B cell (primary cell): ENCODE measurements at regions not wholly inside any gene's neighbourhood (a gene's known extent, or its start where the extent isn't known, plus 50 kb on each side); places are given as distances from the start of the nearest gene placed in this dataset.

Experiments
- ATAC-seq: fragments of 200-7000 bp; cut with Tn5 transposase; one replicate; pipeline ENCODE4 v1.10.0; 2021; ENCODE audit warnings: low read depth, mild to moderate bottlenecking, moderate number of reproducible peaks, moderate library complexity
- CTCF ChIA-PET: fragments of 350-600 bp; sonication (Branson Sonifier 250); formaldehyde crosslinking; loops from one replicate; lab custom pipeline; 2021; ENCODE audit warnings: antibody characterized with exemption, inconsistent platforms; lab: Charles Lee
- POLR2A ChIA-PET: fragments of 350-600 bp; sonication (Branson Sonifier 250); formaldehyde crosslinking; loops from one replicate; lab custom pipeline; 2021; ENCODE audit warnings: antibody characterized with exemption; lab: Charles Lee
- DNase-seq: peaks from one replicate; pipeline ENCODE4 v3.0.0; 2013
- H2AFZ ChIP-seq: 2 replicates; pipeline ENCODE4 v1.6.1; 2012; ENCODE audit warnings: mild to moderate bottlenecking, low read depth, low read length; ENCODE audit not compliant: insufficient read depth, poor library complexity, severe bottlenecking
- H3K27ac ChIP-seq, 2 donors: 1 replicate in 1 of 2; 2 replicates in 1 of 2; pipeline ENCODE4 v1.5.1; 2012 to 2013; ENCODE audit warnings: low read length in 2 of 2, mild to moderate bottlenecking in 2 of 2, moderate library complexity in 1 of 2
- H3K27me3 ChIP-seq, 4 experiments: fragments of 200-600 bp in 1 of 4; sonication (generic) in 1 of 4; replicated peaks in 1 of 4; 1 replicate in 2 of 4; 2 replicates in 2 of 4; pipeline versions ENCODE4 v1.6.1 to v1.7.0; 2013 to 2016; ENCODE audit warnings: low read length in 3 of 4, mild to moderate bottlenecking in 2 of 4, mixed read lengths in 1 of 4, moderate library complexity in 1 of 4; ENCODE audit not compliant: insufficient read depth in 4 of 4, control insufficient read depth in 3 of 4; ENCODE audit errors: control extremely low read depth in 1 of 4
- H3K36me3 ChIP-seq, 2 experiments: replicated peaks in 1 of 2; 1 replicate in 1 of 2; 2 replicates in 1 of 2; pipeline versions ENCODE4 v1.6.1 to v1.7.1; 2013; ENCODE audit warnings: low read length in 1 of 2; ENCODE audit not compliant: insufficient read depth in 2 of 2, control insufficient read depth in 1 of 2; ENCODE audit errors: control extremely low read depth in 1 of 2, extremely low read depth in 1 of 2
- H3K4me1 ChIP-seq, 2 donors: fragments of 200-600 bp in 1 of 2; sonication (generic) in 1 of 2; 1 replicate in 1 of 2; 2 replicates in 1 of 2; pipeline versions ENCODE4 v1.5.1 to v1.6.1; 2013 to 2017; ENCODE audit warnings: low read length in 2 of 2; ENCODE audit not compliant: control insufficient read depth in 2 of 2, insufficient read depth in 2 of 2
- H3K4me2 ChIP-seq: replicated peaks from 2 replicates; pipeline ENCODE3; 2012; ENCODE audit warnings: mild to moderate bottlenecking, low read depth, low read length; ENCODE audit not compliant: poor library complexity, severe bottlenecking
- H3K4me3 ChIP-seq, 5 experiments: fragments of 200-600 bp in 1 of 5; sonication (generic) in 1 of 5; 1 replicate in 3 of 5; 2 replicates in 2 of 5; pipeline versions ENCODE4 v1.5.1 to v1.7.0; 2011 to 2016; ENCODE audit warnings: low read length in 4 of 5, mild to moderate bottlenecking in 4 of 5, low read depth in 2 of 5, control low read depth in 1 of 5, moderate library complexity in 1 of 5; ENCODE audit not compliant: insufficient read depth in 1 of 5; ENCODE audit errors: control extremely low read depth in 1 of 5, extremely low read depth in 1 of 5
- H3K79me2 ChIP-seq: fragments of 200-600 bp; sonication (generic); one replicate; pipeline ENCODE4 v1.6.0; 2016; ENCODE audit warnings: low read length; ENCODE audit not compliant: control insufficient read depth, insufficient read depth
- H3K9ac ChIP-seq: fragments of 200-600 bp; sonication (generic); 2 replicates; pipeline ENCODE4 v1.6.1; 2017; ENCODE audit warnings: mild to moderate bottlenecking, low read length, moderate library complexity
- H3K9me3 ChIP-seq, 3 donors: one replicate each; pipeline versions ENCODE4 v1.6.1 to v1.7.1; 2013; ENCODE audit warnings: low read length in 2 of 3; ENCODE audit not compliant: control insufficient read depth in 2 of 3, insufficient read depth in 1 of 3; ENCODE audit errors: control extremely low read depth in 1 of 3
- H4K20me1 ChIP-seq: 2 replicates; pipeline ENCODE4 v1.6.0; 2012; ENCODE audit warnings: mild to moderate bottlenecking, low read length; ENCODE audit not compliant: insufficient read depth, control insufficient read depth, poor library complexity, severe bottlenecking
- H3K27ac Mint-ChIP-seq: one replicate; pipeline ENCODE4 v1.8.0; 2021; ENCODE audit warnings: mixed read lengths
- H3K27me3 Mint-ChIP-seq: one replicate; pipeline ENCODE4 v1.8.0; 2021; ENCODE audit warnings: mixed read lengths
- H3K4me1 Mint-ChIP-seq: one replicate; pipeline ENCODE4 v1.8.0; 2021; ENCODE audit warnings: mixed read lengths
- H3K4me3 Mint-ChIP-seq: one replicate; pipeline ENCODE4 v1.8.0; 2021; ENCODE audit warnings: mixed read lengths
- H3K9me3 Mint-ChIP-seq: one replicate; pipeline ENCODE4 v1.8.0; 2022; ENCODE audit warnings: mixed read lengths; ENCODE audit not compliant: insufficient read depth
- CTCF ChIP-seq: fragments of 200-600 bp; IDR thresholded peaks from one replicate; pipeline ENCODE4 v1.8.0; 2022; ENCODE audit warnings: antibody characterized with exemption, mild to moderate bottlenecking
- EZH2 ChIP-seq: IDR thresholded peaks from 2 replicates; pipeline ENCODE4 v1.6.1; 2012; ENCODE audit warnings: borderline replicate concordance, low read depth, mild to moderate bottlenecking, moderate library complexity, low read length; ENCODE audit not compliant: insufficient read depth, poor library complexity, severe bottlenecking
- WGBS: methylation state at CpG from one replicate; pipeline ENCODE4 v1.1.5; 2013; ENCODE audit warnings: missing lambda C conversion rate; ENCODE audit not compliant: insufficient coverage; 5-methylcytosine and 5-hydroxymethylcytosine counted together
- intact Hi-C: fragments of 100-400 bp; cut with micrococcal nuclease; formaldehyde crosslinking; loops from one replicate; pipeline ENCODE4 v1.10.0; 2022

GRCh38 chr1:55640708-55641473 is 425.7 kb upstream of the USP24 start:
- Histone ChIP-seq H3K4me3 (peak overlapping the region in 4 of 5 experiments; percentile 8 to 53 (median 29)), H3K27me3 (no peaks in the 10 kb centered on the region), H3K4me2 (peak overlapping the region; percentile 75), H3K79me2 (no peaks in the 10 kb centered on the region), H3K4me1 (peaks cover 0 to 12% of the 10 kb centered on the region in 2 donors), H3K9ac (peak overlapping the region; percentile 59), H2AFZ (peak overlapping the region; percentile 80), H3K9me3 (no peaks in the 10 kb centered on the region), H3K36me3 (no peaks in the 10 kb centered on the region), H4K20me1 (no peaks in the 10 kb centered on the region), H3K27ac (peak overlapping the region in 1 of 2 donors; percentile 38)
- ChIA-PET POLR2A (no interaction called here), CTCF (no interaction called here)
- Mint-ChIP-seq H3K27ac (no peak overlapping the region), H3K9me3 (no peaks in the 10 kb centered on the region), H3K4me1 (peaks cover 11% of the 10 kb centered on the region), H3K27me3 (peaks cover 10% of the 10 kb centered on the region), H3K4me3 (peak overlapping the region; percentile 69)
- WGBS, result 36% methylated on average over 2 of the region's 7 CpGs
- ATAC-seq (peak; percentile 24), DNase-seq (peak; percentile 38)
- TF ChIP-seq EZH2, result no peak
- TF ChIP-seq CTCF, result no peak
- intact Hi-C loops, result no loop called here

GRCh38 chr1:55639526-55639925 is 424.4 kb upstream of the USP24 start:
- no peak overlapping the region for H3K4me3 Mint-ChIP-seq

More at GRCh38 chr1:55639526-55639925, 424.4 kb upstream of the USP24 start:
- H3K27me3 Mint-ChIP-seq, result peaks cover 13% of the 10 kb centered on the region
- H3K27ac ChIP-seq, result no peak overlapping the region
- peaks cover 0 to 12% of the 10 kb centered on the region in 2 donors for H3K4me1 ChIP-seq
- DNase-seq (no peak), ATAC-seq (no peak)
- H3K79me2 ChIP-seq, result no peaks in the 10 kb centered on the region
- H3K9me3 Mint-ChIP-seq, result no peaks in the 10 kb centered on the region
- no peaks in the 10 kb centered on the region for H3K9me3 ChIP-seq
- no peak overlapping the region for H3K4me2 ChIP-seq
- POLR2A ChIA-PET, result no interaction called here
- CTCF ChIA-PET, result no interaction called here
- no peaks in the 10 kb centered on the region for H4K20me1 ChIP-seq
- no peak overlapping the region for H3K4me3 ChIP-seq
- H3K27me3 ChIP-seq, result no peaks in the 10 kb centered on the region
- H3K36me3 ChIP-seq, result no peaks in the 10 kb centered on the region
- intact Hi-C loops, result no loop called here
- H3K4me1 Mint-ChIP-seq, result peaks cover 11% of the 10 kb centered on the region
- no peak for TF ChIP-seq EZH2
- no peak overlapping the region for H3K27ac Mint-ChIP-seq
- H3K9ac ChIP-seq, result no peak overlapping the region
- WGBS, result 95% methylated on average over 4 of the region's 5 CpGs
- H2AFZ ChIP-seq, result no peak overlapping the region
